ENCODE measurements at regions not wholly inside any gene's neighbourhood (a gene's known extent, or its start where the extent isn't known, plus 50 kb on each side); places are given as distances from the start of the nearest gene placed in this dataset.

- Mint-ChIP-seq H3K4me3 (peak overlapping the region in 1 of 2 donors; percentile 8), H3K27me3 (ENCODE audit: low read depth in 3 of 3) (peaks cover 5 to 16% (median 10%) of the 10 kb centered on the region in 3 donors), H3K27ac (no peak overlapping the region), H3K9me3 (peaks cover 0 to 3% (median 0%) of the 10 kb centered on the region in 7 donors), H3K36me3 (no peaks in the 10 kb centered on the region), H3K4me1 (no peaks in the 10 kb centered on the region)
- no peak for TF ChIP-seq CTCF (IDR thresholded peaks at IDR 0.05)
- Histone ChIP-seq H4K20me1 (ENCODE audit: insufficient read depth, low read length) (no peaks in the 10 kb centered on the region), H3K27ac (ENCODE audit: low read depth in 1 of 2, low read length in 2 of 2) (no peak overlapping the region), H3K4me3 (replicated peaks in 1 of 3; ENCODE audit: low read depth in 2 of 3, low read length in 3 of 3) (no peak overlapping the region), H3K9ac (ENCODE audit: insufficient read depth, low read length, poor library complexity, severe bottlenecking) (no peak overlapping the region), H3K4me1 (ENCODE audit: control insufficient read depth in 1 of 2, insufficient read depth in 2 of 2, low read length in 2 of 2) (no peaks in the 10 kb centered on the region), H3K79me2 (ENCODE audit: insufficient read depth, low read length) (no peaks in the 10 kb centered on the region), H3K9me3 (replicated peaks in 1 of 2; ENCODE audit: control insufficient read depth in 1 of 2, insufficient read depth in 1 of 2, low read length in 2 of 2) (no peaks in the 10 kb centered on the region), H3K27me3 (ENCODE audit: control insufficient read depth in 2 of 2, insufficient read depth in 2 of 2, low read length in 2 of 2) (no peaks in the 10 kb centered on the region), H2AFZ (ENCODE audit: insufficient read depth, low read depth, low read length, poor library complexity, severe bottlenecking) (no peak overlapping the region), H3K4me2 (replicated peaks; ENCODE audit: extremely low read depth, low read length, poor library complexity, severe bottlenecking) (no peak overlapping the region), H3K36me3 (replicated peaks in 1 of 2; ENCODE audit: control insufficient read depth in 1 of 2, insufficient read depth in 2 of 2, low read length in 2 of 2) (no peaks in the 10 kb centered on the region)
- WGBS (ENCODE audit: insufficient coverage): 66% methylated on average over 4 of the region's 6 CpGs
- no peak for DNase-seq
- intact Hi-C loops (cut with micrococcal nuclease): no loop called here
Measured at GRCh38 chr18:54684784-54685183, 93.7 kb downstream of the DYNAP start.

- 100% methylated on average over 1 of the region's 2 CpGs for WGBS (ENCODE audit: insufficient coverage)
- Mint-ChIP-seq H3K27me3 (ENCODE audit: low read depth in 3 of 3) (peaks cover 2 to 12% (median 4%) of the 10 kb centered on the region in 3 donors), H3K9me3 (peaks cover 0 to 3% (median 0%) of the 10 kb centered on the region in 7 donors), H3K4me1 (no peaks in the 10 kb centered on the region), H3K27ac (no peak overlapping the region), H3K36me3 (no peaks in the 10 kb centered on the region), H3K4me3 (no peak overlapping the region)
- no peaks in the 10 kb centered on the region for H3K79me2 ChIP-seq (ENCODE audit: insufficient read depth, low read length)
- H3K27me3 ChIP-seq (ENCODE audit: control insufficient read depth in 2 of 2, insufficient read depth in 2 of 2, low read length in 2 of 2): no peaks in the 10 kb centered on the region
- DNase-seq: no peak
- no peaks in the 10 kb centered on the region for H4K20me1 ChIP-seq (ENCODE audit: insufficient read depth, low read length)
- H3K4me1 ChIP-seq (ENCODE audit: control insufficient read depth in 1 of 2, insufficient read depth in 2 of 2, low read length in 2 of 2): no peaks in the 10 kb centered on the region
- TF ChIP-seq CTCF (IDR thresholded peaks at IDR 0.05): no peak
- H3K4me2 ChIP-seq (replicated peaks; ENCODE audit: extremely low read depth, low read length, poor library complexity, severe bottlenecking): no peak overlapping the region
- no peak overlapping the region for H3K4me3 ChIP-seq (replicated peaks in 1 of 3; ENCODE audit: low read depth in 2 of 3, low read length in 3 of 3)
- no peaks in the 10 kb centered on the region for H3K36me3 ChIP-seq (replicated peaks in 1 of 2; ENCODE audit: control insufficient read depth in 1 of 2, insufficient read depth in 2 of 2, low read length in 2 of 2)
- intact Hi-C loops (cut with micrococcal nuclease): no loop called here
- no peaks in the 10 kb centered on the region for H3K9me3 ChIP-seq (replicated peaks in 1 of 2; ENCODE audit: control insufficient read depth in 1 of 2, insufficient read depth in 1 of 2, low read length in 2 of 2)
- H2AFZ ChIP-seq (ENCODE audit: insufficient read depth, low read depth, low read length, poor library complexity, severe bottlenecking): no peak overlapping the region
- H3K27ac ChIP-seq (ENCODE audit: low read depth in 1 of 2, low read length in 2 of 2): no peak overlapping the region
- H3K9ac ChIP-seq (ENCODE audit: insufficient read depth, low read length, poor library complexity, severe bottlenecking): no peak overlapping the region
Measured at GRCh38 chr18:54689319-54689718, 98.3 kb downstream of the DYNAP start.
